HG02623 (cell line): ENCODE measurements at regions not wholly inside any gene's neighbourhood (a gene's known extent, or its start where the extent isn't known, plus 50 kb on each side); places are given as distances from the start of the nearest gene placed in this dataset.
A peak's percentile ranks its signal among the peaks of the same experiment; 100 is the strongest.
"Not testable (repeated sequence)": the region's sequence is repeated elsewhere in the genome, so short reads cannot be mapped to it uniquely, and the experiment has no call there.

Experiments
- ATAC-seq: cut with Tn5 transposase; IDR thresholded peaks from one replicate; pipeline ENCODE4 v1.9.1; 2021; ENCODE audit warnings: moderate library complexity; ENCODE audit not compliant: unreplicated experiment

- not testable (repeated sequence) for ATAC-seq
These were observed 779.3 kb downstream of the RNF144A start for GRCh38 chr2:7696556-7696955.

- ATAC-seq = no peak
These were observed 779.8 kb downstream of the RNF144A start for GRCh38 chr2:7697052-7697451.

GRCh38 chr2:7701791-7702190 lies 784.6 kb downstream of the RNF144A start:
- ATAC-seq = no peak

- peak; percentile 45 for ATAC-seq
These were observed 785.8 kb downstream of the RNF144A start for GRCh38 chr2:7703048-7703447.

DNA sequence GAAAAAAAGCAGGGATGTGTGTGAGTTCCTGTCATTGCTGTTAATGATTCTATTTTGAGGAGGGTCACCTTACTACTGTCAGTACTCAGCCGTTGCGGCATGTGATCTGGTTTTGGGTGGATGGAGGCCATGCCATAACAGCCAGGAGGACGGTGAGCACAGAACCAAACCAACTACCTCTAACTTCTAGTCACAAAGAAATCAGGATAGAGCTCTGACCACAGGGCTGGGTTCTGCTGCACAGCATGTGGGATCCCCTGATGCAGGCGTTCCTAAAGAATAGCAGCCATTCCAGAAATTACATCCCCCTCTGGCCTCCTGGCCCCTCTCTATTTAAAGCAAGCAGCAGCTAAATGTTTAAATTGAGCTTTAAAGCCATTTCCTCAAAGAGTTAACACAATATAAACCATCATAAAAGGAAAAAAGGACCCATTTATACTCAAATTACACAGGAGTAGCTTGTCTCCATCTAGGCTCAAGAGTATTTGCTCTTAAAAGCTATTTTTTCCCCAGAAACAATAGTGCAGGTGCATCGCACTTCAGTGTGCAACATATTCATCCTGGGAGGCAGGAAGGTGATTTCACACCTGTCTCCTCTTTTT lies 786.4 kb downstream of the RNF144A start:
- no peak for ATAC-seq

DNA sequence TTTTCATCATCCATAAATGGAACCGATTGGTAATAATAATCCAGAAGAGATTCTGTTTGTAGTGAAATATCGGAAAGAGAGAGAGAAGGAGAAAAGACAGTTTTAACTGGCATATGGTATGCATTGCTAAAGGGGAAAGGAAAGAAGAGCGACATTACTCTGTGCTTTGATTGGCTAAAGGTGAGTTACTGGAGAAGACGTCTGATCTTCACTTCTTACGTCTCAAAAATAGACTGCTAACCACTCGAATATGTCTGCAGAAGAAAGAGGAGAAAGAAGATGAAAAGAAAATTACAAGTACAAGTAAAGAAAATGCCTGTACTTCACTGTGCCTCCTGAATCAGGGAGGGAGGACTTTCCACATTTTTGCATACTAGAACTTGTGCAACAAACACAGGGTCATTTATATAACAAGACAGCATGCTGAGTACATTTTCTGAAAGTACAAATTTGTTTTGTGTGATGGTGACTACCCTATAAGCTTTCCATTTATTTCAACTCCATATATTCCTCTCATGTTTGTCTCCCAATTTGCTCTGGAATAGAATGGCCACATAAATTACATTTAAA lies 787.2 kb downstream of the RNF144A start:
- ATAC-seq = no peak

DNA sequence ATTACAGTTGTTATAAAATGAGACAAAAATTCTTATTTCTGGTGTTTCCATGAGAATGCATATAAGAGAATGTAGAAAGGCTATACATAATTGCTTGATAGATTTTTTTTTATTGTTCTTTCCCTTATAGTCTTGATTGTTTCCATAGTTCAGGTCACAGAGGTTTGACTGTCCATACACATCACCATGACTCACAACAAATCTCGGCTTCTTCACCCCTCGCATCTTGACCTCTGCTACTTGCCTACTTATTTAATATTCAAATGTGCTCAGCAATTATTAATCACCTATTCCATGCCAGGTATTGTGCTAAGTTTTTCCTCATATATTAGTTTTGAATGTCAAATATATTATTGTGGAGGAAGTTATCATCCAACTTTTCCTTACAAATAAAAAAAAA lies 789.6 kb downstream of the RNF144A start:
- no peak for ATAC-seq

DNA sequence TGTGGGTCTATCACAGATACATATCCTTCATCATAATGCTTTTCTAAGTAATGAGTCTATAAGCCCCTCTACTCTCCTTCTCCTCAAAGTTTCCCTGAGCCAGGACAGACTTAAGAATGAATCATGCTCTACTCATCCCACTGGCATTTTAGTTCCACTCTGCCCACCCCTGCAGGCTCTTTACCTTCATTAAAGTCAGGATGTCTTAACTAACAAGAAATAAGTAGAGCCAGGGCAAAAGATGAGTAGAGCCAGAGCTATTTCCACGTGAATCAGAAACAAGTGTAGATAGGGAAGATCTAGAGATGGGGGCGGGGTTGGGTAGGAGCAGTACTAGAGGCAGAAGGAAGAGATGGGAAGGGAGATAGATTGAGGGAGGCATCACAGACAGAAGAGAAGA lies 790.5 kb downstream of the RNF144A start:
- ATAC-seq = no peak

DNA sequence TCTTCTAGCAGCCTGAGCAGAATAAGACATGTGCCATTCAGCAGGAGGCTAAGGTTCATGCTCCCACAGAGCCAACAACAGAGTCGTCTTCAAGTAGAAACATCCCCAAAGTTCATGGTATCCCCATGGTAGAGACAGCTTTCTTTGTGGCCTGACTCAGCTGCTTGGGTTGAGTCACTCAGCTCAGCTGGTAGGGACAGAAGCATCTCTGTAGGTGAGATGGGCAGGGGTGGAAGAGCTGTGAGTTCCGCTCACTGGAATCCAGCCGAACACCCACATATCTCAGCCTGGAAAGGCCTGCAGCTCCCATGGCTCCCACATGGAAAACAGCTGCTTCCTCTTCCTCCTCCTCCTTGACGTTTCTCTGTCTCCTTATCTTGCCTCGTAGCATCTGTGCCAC lies 792.7 kb downstream of the RNF144A start:
- ATAC-seq = no peak

GRCh38 chr2:7711167-7711566 lies 794.0 kb downstream of the RNF144A start:
- no peak for ATAC-seq

DNA sequence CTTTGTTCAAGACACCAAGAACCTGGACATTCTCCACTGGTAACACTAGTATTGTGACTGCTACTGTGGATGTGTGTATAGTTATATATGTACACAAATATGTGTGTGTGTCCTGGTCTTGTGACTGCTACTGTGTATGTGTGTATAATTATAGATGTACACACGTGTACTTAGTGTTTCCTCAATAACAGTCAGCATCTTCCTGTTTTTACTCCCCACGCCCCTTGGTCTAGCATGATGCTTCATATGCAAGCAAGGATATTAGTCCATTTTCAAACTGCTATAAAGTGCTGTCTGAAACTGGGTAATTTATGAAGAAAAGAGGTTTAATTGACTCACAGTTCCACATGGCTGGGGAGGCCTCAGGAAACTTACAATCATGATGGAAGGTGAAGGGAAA lies 802.7 kb downstream of the RNF144A start:
- ATAC-seq = no peak

- ATAC-seq = no peak
These were observed 804.3 kb downstream of the RNF144A start for GRCh38 chr2:7721413-7721995.

- ATAC-seq = no peak
These were observed 805.1 kb downstream of the RNF144A start for GRCh38 chr2:7722212-7722910.

DNA sequence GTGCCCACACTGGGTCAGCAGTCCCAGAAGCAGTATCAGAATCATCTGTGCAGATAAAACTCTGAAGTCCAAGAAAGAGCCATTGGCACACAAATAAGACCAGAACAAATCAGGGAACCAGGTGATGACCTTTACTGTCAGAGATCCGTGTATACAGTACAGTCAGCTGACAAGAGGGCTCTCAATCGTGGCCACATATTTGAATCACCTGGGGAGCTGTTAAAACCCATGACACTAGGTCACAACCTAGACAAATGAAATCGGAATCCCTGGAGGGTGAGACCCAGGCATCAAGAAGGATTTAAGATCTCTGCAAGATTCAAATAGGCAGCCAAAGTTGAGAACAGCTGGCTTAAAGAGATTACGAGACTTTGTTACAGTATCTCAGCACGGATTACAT lies 807.1 kb downstream of the RNF144A start:
- no peak for ATAC-seq

DNA sequence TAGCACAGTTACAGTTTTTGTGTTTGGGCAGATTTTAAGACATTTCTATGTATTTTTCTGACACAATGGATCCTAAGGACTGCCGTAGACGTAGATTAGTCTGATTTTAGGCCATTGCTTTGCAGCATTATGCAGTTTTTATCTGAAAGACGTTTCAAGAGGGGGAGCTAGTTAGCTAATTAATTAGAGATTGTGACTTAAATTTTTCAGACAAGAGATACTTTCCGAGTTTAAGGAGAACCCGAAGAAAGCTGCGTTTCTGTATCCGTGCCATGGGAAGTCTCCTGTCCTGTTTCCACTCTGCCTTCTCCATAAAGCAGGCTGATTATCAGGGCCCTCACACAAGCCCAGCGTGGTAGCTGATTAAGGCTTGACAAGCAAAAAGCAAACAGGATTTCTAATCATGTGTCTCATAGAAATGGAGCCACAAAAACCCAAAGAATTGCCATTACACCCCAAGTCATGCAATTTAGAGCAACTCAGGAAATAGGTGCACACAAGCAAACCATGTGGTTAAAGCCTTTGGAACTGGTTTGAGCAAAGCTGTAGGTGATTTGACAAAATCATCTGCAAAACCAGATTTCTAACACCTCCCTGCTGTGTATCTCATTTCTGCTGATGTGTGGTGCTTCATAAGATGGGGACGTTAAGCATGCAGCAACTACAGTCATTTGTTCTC lies 808.1 kb downstream of the RNF144A start:
- ATAC-seq = no peak

DNA sequence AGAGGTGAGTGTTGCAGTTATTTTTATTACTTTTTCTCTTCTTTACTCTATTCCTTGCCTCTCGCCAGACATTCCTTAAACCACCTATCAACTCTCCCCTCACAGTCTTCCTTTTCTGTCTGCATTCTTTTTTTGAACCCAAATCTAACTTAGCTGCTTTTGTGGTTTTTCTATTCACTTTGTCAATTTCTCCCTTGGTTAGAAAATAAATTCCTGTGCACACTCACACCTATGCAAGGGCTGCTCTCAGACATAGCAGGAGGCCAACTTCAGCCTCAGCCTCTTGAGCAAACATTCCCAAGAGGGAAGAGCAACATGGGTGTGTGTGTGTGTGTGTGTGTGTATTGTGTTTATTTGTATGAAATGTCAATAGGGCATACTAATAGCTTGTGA lies 808.6 kb downstream of the RNF144A start:
- no peak for ATAC-seq

DNA sequence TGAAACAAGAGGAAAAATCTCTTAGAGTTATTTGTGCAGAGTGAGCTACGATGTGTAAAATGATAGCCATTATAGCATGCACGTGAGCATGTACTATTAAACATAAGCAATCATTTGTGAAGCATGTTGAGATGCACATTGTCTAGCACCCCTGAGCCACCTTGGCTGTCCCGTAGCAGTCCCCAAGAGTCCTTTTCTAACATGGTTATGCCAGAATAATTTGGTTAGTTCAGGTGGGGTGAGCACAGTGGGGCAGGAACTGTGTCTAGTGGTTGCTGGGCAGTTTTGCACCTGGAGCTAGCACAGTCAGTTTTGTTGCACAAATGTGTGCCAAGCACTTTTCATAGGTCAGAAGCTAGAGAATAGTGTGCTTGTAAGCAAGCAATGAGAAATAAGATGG lies 809.8 kb downstream of the RNF144A start:
- no peak for ATAC-seq

DNA sequence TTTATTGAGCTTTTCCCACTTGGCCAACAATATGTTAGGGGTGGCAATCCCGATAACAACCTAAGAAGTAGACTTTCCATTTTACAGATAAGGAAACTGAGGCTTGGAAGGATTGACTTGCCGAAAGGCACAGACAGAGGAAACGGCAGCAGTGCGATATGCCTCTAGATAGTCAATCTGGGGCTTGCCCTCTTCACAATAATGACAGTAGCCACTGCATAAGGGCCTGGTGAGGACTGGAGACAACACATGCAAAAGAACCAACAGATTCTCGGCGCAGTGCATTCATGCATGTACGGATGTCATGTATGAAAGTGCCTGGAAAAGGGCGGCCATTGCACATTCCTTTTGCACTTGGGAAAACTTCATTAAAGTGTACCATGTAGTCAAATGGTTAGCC lies 811.2 kb downstream of the RNF144A start:
- no peak for ATAC-seq

- ATAC-seq = no peak
These were observed 813.2 kb downstream of the RNF144A start for GRCh38 chr2:7730449-7730848.

- no peak for ATAC-seq
These were observed 813.8 kb downstream of the RNF144A start for GRCh38 chr2:7730990-7731389.

- no peak for ATAC-seq
These were observed 815.3 kb downstream of the RNF144A start for GRCh38 chr2:7732497-7732896.
